Astrocyte (in vitro differentiated cells and primary cell): ENCODE measurements at regions not wholly inside any gene's neighbourhood (a gene's known extent, or its start where the extent isn't known, plus 50 kb on each side); places are given as distances from the start of the nearest gene placed in this dataset.

Experiments used
- EZH2 ChIP-seq: IDR thresholded peaks from 2 replicates; pipeline ENCODE4 v1.6.1; 2012; ENCODE audit warnings: mild to moderate bottlenecking, low read length, inconsistent platforms; ENCODE audit not compliant: insufficient read depth
- TF ChIP-seq, protein P1 (sequence below): IDR thresholded peaks from 2 replicates; pipeline ENCODE4 v1.5.1; 2011; ENCODE audit warnings: low read depth, mild to moderate bottlenecking, inconsistent platforms, low read length, moderate library complexity; ENCODE audit not compliant: insufficient read depth

DNA sequence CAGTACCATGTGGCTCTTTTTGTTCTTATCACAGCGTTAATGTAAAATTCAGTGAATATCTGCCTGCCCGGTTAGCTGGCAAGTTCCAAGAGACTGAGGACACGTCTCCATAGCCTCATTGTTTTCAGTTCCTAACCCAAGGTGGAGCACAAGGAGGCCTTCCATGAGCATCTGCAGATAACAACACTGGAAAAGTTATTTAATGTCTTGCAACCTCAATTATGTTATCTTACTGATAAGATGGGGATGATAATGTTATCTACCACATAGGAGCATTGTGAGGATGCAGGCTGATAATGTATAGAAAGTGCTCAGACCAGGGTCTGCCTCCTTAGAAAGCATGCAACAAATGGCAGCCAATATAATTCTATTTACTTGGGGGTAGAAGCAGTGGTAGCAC is 109.6 kb upstream of the DNAH14 start:
- TF ChIP-seq, protein P1, sequence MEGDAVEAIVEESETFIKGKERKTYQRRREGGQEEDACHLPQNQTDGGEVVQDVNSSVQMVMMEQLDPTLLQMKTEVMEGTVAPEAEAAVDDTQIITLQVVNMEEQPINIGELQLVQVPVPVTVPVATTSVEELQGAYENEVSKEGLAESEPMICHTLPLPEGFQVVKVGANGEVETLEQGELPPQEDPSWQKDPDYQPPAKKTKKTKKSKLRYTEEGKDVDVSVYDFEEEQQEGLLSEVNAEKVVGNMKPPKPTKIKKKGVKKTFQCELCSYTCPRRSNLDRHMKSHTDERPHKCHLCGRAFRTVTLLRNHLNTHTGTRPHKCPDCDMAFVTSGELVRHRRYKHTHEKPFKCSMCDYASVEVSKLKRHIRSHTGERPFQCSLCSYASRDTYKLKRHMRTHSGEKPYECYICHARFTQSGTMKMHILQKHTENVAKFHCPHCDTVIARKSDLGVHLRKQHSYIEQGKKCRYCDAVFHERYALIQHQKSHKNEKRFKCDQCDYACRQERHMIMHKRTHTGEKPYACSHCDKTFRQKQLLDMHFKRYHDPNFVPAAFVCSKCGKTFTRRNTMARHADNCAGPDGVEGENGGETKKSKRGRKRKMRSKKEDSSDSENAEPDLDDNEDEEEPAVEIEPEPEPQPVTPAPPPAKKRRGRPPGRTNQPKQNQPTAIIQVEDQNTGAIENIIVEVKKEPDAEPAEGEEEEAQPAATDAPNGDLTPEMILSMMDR: no peak
- TF ChIP-seq EZH2: no peak
